PC-3 (cell line): ENCODE measurements at regions not wholly inside any gene's neighbourhood (a gene's known extent, or its start where the extent isn't known, plus 50 kb on each side); places are given as distances from the start of the nearest gene placed in this dataset.

ENCODE experiments used
- ATAC-seq: fragments of 200-7000 bp; cut with Tn5 transposase; 2 replicates; pipeline ENCODE4 v1.9.1; 2020; ENCODE audit warnings: mild to moderate bottlenecking, moderate library complexity
- BruUV-seq: library from RNA; stranded (reverse); fragments of 400-500 nt; replicated peaks from 2 replicates; lab custom pipeline; 2021; lab: Mats Ljungman, UMichigan
- CTCF ChIA-PET: fragments of 300-600 bp; sonication (Branson Sonifier 250); formaldehyde crosslinking; loops from one replicate; lab custom pipeline; 2022; ENCODE audit warnings: antibody characterized with exemption; lab: Charles Lee
- POLR2A ChIA-PET: fragments of 300-600 bp; sonication (Branson Sonifier 250); formaldehyde crosslinking; loops from one replicate; lab custom pipeline; 2022; ENCODE audit warnings: antibody characterized with exemption; ENCODE audit not compliant: unreplicated experiment; lab: Charles Lee
- DNase-seq: peaks from one replicate; pipeline ENCODE4 v3.0.0-alpha.2; 2015
- H2AFZ ChIP-seq: fragments of 300-600 bp; sonication (generic); 2 replicates; pipeline ENCODE4 v1.6.0; 2016; ENCODE audit warnings: antibody characterized with exemption, low read length
- H3F3A ChIP-seq: fragments of 300-600 bp; sonication (generic); one replicate; pipeline ENCODE4 v1.6.0; 2017; ENCODE audit warnings: antibody characterized with exemption, low read length, control low read depth, mild to moderate bottlenecking; ENCODE audit not compliant: unreplicated experiment
- H3K27ac ChIP-seq: fragments of 300-600 bp; sonication (generic); 2 replicates; pipeline ENCODE4 v1.5.1; 2016; ENCODE audit warnings: mild to moderate bottlenecking, low read length
- H3K27me3 ChIP-seq: fragments of 300-600 bp; sonication (generic); 2 replicates; pipeline ENCODE4 v1.6.1; 2016; ENCODE audit warnings: low read length, mixed read lengths
- H3K36me3 ChIP-seq: fragments of 300-600 bp; sonication (generic); 2 replicates; pipeline ENCODE4 v1.6.1; 2016; ENCODE audit warnings: low read depth, mixed run types, low read length, mixed read lengths
- H3K4me1 ChIP-seq: fragments of 300-600 bp; sonication (generic); 2 replicates; pipeline ENCODE4 v1.5.1; 2016; ENCODE audit warnings: low read length; ENCODE audit not compliant: insufficient read depth
- H3K4me2 ChIP-seq: fragments of 300-600 bp; sonication (generic); 2 replicates; pipeline ENCODE4 v1.6.0; 2016; ENCODE audit warnings: low read length
- H3K4me3 ChIP-seq: fragments of 300-600 bp; sonication (generic); 2 replicates; pipeline ENCODE4 v1.5.1; 2016; ENCODE audit warnings: mild to moderate bottlenecking, low read length, mixed read lengths
- H3K79me2 ChIP-seq: fragments of 300-600 bp; sonication (generic); 2 replicates; pipeline ENCODE4 v1.6.1; 2017; ENCODE audit warnings: low read length, mixed read lengths
- H3K9ac ChIP-seq: fragments of 300-600 bp; sonication (generic); 2 replicates; pipeline ENCODE4 v1.6.0; 2016; ENCODE audit warnings: mild to moderate bottlenecking, low read length
- H3K9me2 ChIP-seq: fragments of 300-600 bp; sonication (generic); replicated peaks from 2 replicates; pipeline ENCODE4 v1.6.1; 2016; ENCODE audit warnings: mixed run types, low read length, mixed read lengths
- H3K9me3 ChIP-seq: fragments of 300-600 bp; sonication (generic); 2 replicates; pipeline ENCODE4 v1.6.1; 2016; ENCODE audit warnings: low read length, mixed read lengths
- H4K20me1 ChIP-seq: fragments of 300-600 bp; sonication (generic); 2 replicates; pipeline ENCODE4 v1.6.1; 2016; ENCODE audit warnings: low read length, mixed read lengths
- CTCF ChIP-seq: fragments of 300-600 bp; sonication (generic); conservative IDR thresholded peaks from 2 replicates; pipeline ENCODE4 v1.5.1; 2017; ENCODE audit warnings: antibody characterized with exemption, low read depth, mild to moderate bottlenecking, low read length
- EZH2 ChIP-seq: fragments of 300-600 bp; sonication (generic); IDR thresholded peaks from one replicate; pipeline ENCODE4 v1.6.1; 2017; ENCODE audit warnings: antibody characterized with exemption, mild to moderate bottlenecking, low read length; ENCODE audit not compliant: unreplicated experiment
- EZH2phosphoT487 ChIP-seq: fragments of 300-600 bp; sonication (generic); IDR thresholded peaks from 2 replicates; pipeline ENCODE4 v1.6.1; 2018; ENCODE audit warnings: mild to moderate bottlenecking, antibody characterized with exemption, low read length, borderline replicate concordance
- intact Hi-C: fragments of 100-400 bp; cut with micrococcal nuclease; formaldehyde crosslinking; loops from 2 replicates; pipeline ENCODE4 v1.9.0; 2023

DNA sequence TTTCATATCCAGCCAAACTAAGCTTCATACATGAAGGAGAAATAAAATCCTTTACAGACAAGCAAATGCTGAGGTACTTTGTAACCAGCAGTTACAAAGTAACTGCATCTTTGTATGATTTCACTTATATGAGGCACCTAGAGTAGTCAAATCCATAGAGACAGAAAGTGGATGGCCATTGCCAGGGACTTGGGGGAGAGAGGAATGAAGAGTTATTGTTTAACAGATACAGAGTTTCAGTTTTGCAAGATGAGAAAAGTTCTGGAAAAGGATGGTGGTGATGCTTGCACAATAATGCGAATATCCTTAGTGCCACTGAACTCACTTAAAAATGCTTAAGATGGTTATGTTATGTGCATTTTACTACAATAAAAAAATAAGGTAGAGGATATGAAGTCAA is 58.4 kb upstream of the VCX start:
- BruUV-seq, result no TSS peak
- H3K4me1 ChIP-seq, result no peaks in the 10 kb centered on the region
- H2AFZ ChIP-seq, result no peak overlapping the region
- H3K4me3 ChIP-seq, result no peak overlapping the region
- no peaks in the 10 kb centered on the region for H4K20me1 ChIP-seq
- no peak for TF ChIP-seq EZH2phosphoT487
- no peak for TF ChIP-seq CTCF
- no peak for TF ChIP-seq EZH2
- H3K9ac ChIP-seq, result no peak overlapping the region
- H3K36me3 ChIP-seq, result no peaks in the 10 kb centered on the region
- ATAC-seq (no peak), DNase-seq (no peak)
- H3K27ac ChIP-seq, result no peak overlapping the region
- ChIA-PET CTCF (no interaction called here), POLR2A (no interaction called here)
- H3K4me2 ChIP-seq, result no peak overlapping the region
- intact Hi-C loops, result no loop called here
- H3F3A ChIP-seq, result no peaks in the 10 kb centered on the region
- H3K9me3 ChIP-seq, result no peaks in the 10 kb centered on the region
- no peaks in the 10 kb centered on the region for H3K9me2 ChIP-seq
- H3K79me2 ChIP-seq, result no peaks in the 10 kb centered on the region
- no peaks in the 10 kb centered on the region for H3K27me3 ChIP-seq

DNA sequence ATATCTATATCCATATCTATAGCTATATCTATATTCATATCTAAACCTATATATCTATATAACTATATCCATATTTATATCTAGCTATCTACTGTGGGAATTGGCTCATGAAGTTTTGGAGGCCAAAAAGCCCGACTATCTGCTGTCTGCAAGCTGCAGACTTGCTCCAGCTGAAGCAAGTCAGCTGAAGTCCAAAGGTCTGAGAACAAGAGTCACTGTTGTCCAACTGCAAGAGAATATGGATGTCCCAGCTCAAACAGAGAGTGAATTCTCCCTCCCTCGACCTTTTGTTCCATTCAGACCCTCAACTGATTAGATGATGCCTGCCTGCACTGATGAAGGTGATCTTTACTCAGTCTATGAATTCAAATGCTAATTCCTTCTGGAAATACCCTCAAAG is 63.3 kb upstream of the VCX start:
- intact Hi-C loops, result no loop called here
- CTCF ChIA-PET, result no interaction called here

More for the DNA sequence above, 63.3 kb upstream of the VCX start:
- Histone ChIP-seq H3K9me3 (no peaks in the 10 kb centered on the region), H3K4me2 (no peak overlapping the region), H3K4me1 (no peaks in the 10 kb centered on the region), H2AFZ (no peak overlapping the region), H3K27me3 (no peaks in the 10 kb centered on the region; the same call in 1 of the 2 replicates), H3K79me2 (no peaks in the 10 kb centered on the region), H3K27ac (no peak overlapping the region), H3K4me3 (no peak overlapping the region), H4K20me1 (no peaks in the 10 kb centered on the region), H3K9ac (no peak overlapping the region), H3F3A (no peaks in the 10 kb centered on the region), H3K36me3 (no peaks in the 10 kb centered on the region), H3K9me2 (no peaks in the 10 kb centered on the region)
- no TSS peak for BruUV-seq
- DNase-seq (no peak), ATAC-seq (no peak)
- no peak for TF ChIP-seq EZH2
- no peak for TF ChIP-seq CTCF
- no peak for TF ChIP-seq EZH2phosphoT487
- POLR2A ChIA-PET, result no interaction called here
